GM18502 (cell line): ENCODE measurements at regions not wholly inside any gene's neighbourhood (a gene's known extent, or its start where the extent isn't known, plus 50 kb on each side); places are given as distances from the start of the nearest gene placed in this dataset.
A peak's percentile ranks its signal among the peaks of the same experiment; 100 is the strongest.
"Not testable (repeated sequence)": the region's sequence is repeated elsewhere in the genome, so short reads cannot be mapped to it uniquely, and the experiment has no call there.

Experiments
- ATAC-seq: cut with Tn5 transposase; IDR thresholded peaks from one replicate; pipeline ENCODE4 v1.9.1; 2021; ENCODE audit warnings: mild to moderate bottlenecking; ENCODE audit not compliant: unreplicated experiment, poor library complexity

DNA sequence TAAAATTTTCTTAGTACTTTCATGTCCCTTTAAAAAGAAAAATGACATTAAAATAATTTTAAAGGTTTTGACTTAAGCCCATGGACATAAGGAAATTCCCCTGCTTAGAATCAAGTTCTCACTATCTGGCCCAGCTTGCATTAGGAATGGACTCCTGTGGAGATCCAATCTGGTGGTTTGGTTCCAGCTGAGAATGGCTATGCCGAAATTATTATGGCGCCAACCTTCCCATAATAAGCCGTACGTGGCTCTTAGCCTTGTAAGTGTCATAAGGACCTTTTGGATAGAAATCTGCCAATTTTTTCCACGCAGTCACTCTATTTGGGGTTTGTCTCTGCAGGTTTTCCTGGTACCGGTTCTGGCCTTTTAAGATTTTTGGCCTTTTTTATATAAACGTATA lies 262.1 kb upstream of the MAF start:
- ATAC-seq, result no peak

DNA sequence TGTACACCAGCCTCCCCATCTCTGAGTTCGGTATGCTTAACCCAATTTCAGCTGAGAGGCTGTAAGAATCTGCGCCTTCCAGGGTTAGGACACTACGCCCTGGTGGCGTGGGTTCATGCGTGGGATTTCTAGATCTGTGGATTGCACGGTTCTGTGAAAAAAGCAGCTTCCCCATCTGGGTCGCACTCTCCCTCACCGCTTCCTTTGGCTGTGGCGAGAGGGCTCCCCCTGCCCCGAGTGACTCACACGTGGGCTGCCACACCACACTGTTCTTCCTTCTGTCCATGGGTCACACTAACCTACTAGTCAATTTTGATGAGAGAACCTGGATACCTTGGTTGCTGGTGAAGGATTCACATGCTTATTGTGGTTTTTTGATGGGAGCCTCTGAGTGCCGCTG lies 256.0 kb upstream of the MAF start:
- ATAC-seq, result no peak

DNA sequence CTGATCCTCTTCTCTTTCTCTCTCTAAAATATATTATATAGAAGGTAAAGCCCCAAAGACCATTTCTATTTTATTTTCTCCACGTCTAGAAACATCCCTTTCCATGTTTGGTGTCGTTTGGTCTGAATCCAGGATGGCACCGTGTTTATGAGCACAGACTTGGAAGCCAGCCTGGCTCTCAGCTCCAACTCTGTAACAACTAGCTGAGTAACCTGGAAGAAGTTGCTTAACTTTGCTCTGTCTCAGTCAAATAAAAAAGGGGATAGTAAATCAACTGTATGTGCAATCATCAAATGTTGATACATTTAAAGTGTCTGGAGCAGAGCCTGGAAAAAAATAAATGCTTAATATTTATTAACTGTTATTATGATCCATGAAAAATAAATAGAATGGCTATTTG lies 249.8 kb upstream of the MAF start:
- ATAC-seq, result no peak

DNA sequence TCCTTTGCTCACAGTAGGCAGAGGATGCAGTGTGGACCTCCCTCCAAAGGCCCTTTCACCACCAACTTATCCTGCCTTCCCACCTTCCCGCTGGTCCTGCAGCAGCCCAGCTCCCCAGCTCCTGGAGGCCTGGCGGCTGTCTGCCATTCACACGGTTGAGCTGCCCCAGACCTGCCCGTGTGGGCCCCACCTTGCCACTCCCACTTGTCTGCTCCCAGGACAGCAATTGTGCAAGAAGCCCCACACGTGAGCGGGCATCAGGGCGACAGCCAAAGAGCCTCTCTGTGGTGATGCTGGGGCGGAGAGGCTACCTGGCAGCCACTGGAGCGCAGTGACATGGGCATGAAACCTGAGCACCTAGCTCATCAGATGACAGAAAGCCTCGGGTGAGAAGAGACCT lies 248.6 kb upstream of the MAF start:
- no peak for ATAC-seq

DNA sequence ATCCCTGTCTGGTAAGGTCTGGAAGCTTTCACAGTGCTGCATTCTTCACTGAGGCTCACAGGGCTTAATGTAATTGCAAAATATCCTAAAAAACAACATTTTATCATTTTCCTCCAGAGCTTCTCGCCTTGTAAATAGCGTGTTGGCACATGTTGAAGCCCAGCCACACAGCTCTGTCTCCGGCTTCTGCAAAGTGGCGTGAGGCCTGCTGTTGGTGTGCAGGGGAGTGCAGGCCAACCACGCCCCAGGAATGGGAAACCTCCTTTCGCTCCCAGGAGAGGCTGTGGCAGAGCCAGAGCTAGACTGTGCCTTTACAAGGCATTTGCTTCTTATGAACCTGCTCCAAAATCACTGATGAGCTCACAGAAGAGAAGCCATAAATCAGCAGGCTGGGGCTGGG lies 248.2 kb upstream of the MAF start:
- no peak for ATAC-seq

DNA sequence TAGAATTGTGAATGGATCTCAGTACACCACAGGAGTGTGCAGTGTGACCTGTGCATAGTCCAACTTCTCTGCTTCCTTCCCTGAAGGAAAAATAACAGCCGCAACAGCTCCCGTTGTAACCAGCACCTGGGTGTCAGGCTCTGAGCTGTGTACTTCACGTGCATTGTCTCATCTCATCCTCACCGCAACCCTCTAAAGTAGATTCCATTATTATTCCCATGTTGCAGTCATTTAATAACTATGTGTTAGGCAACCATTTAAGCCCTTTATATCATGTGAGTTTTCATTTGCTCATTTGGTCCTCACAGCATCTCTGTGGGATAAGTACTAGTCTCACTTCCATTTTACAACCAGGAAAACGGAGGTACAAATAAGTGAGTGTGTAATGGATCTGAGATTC lies 247.0 kb upstream of the MAF start:
- ATAC-seq, result no peak

DNA sequence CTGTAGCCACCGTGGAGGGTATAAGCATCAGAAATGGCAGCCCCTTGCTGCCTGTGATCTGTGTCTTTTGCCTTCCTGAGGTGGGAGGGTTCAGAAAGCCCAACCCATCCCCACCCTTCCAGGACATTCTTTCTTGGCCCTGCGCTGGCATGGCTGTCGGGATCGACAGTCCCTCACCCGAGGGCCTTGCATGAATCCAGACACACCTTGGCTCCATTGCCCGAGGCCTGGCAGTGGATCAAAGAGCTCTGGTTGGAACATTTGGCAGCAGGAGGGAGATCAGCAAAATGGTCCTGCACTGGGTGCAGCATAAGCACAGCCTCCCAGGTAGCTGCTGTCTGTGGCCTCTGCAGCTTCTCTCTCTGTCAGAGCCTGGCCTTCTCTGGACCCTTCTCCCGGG lies 246.6 kb upstream of the MAF start:
- no peak for ATAC-seq

DNA sequence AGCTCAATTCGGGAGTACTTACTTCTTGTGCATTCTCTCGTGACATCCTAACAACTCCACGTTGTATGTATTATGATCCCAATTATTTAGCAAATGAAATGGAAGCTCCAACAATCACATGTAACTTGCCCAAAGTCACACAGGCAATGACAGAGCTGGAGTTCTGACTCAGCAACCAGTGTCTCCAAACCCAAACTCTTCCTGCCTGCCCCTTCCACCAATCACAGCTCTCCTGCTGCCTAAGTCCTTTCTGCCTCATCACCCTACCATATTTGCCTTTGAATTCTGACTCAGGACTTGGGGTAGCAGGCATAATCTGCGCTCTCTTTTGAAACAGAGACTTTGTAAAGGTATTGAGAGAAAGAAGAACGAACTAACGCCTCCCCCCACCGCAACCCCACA lies 245.2 kb upstream of the MAF start:
- ATAC-seq, result no peak

DNA sequence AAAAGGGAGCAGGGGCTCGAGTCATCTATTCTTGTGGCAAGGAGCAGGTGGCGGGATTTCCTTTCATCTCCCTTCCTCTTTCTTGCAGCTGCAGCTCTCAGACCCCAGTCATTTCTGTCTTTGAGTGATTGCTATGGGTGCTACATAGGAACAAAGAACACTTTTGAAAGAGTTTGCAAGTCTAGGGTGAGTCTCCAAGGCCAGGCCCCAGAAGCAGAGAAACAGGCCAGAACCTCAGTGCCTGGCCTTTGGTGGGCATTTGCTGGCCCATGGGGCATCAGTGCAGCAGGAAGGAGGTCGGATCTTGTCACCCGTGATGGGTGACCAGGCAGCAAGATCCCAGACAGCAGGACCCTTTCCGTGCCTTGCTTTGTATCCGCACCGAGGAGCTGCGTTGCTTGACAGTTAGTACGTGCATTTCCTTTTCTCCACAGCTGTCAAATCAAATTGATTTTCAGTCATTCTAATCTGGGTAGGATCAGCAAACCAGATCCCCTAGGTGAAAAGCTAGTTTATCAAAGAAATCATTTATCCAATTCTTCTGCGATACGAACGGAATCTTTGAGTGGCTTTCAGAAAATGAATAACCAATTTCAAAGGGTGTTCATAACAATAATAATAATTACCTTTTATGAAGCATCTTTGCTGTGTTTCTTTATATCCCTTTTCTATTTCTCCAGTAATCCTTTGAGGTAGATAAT lies 244.6 kb upstream of the MAF start:
- ATAC-seq, result peak; percentile 83

DNA sequence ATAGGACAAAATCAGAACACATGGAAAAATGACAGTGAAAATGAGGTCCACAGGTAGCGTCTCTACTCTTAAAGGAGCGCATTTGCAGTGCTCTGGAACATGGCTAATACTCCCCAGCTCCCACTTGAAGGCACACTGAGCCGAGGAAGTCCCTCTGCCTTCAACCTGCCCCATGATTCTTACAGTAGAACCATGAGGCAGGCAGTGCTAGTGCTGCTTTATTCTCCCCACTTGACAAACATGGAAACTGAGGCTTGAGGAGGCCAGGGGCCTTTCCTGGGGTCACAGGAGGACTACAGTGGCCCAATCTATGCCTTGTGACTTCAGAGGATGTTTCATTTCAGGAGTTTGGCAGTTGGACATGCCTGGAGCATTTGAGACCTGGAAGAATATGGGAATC lies 244.1 kb upstream of the MAF start:
- peak; percentile 4 for ATAC-seq

DNA sequence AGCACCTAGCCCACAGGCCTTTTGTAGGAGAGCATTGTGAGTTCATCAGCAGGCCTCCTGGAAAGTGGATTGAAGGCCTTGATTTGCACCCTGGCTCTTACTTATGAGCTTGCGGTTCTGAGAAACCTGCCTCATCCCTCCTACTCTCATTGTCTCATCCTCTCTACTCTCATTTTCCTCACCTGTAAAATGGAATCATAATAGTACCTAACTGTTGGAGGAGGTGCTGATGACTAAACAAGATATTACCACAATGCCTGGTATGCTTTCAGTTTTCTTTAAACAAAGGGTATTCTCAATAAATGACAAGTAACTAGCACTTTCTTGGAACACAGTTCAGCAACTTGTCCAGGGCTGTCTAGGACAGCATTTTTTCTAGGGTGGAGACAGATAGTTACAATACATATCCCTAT lies 243.1 kb upstream of the MAF start:
- peak; percentile 49 for ATAC-seq

DNA sequence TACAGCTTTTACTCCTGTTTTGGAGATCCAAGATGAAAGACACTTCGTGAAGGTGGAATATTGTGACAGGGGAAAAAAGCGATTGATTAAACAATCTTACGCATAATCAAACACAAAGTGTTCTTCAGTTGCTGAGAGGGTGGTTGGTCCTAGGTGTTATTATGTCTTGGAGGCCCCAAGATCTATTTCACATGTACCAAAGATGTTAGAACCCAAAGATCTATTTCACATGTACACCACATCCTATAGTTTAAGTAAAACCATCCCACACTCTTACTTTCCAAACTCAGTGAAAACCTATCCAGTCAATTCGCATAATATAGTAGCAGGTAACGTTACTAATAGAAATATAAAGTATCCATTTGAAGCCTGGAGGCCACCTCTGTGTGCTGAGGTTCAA lies 242.6 kb upstream of the MAF start:
- no peak for ATAC-seq

DNA sequence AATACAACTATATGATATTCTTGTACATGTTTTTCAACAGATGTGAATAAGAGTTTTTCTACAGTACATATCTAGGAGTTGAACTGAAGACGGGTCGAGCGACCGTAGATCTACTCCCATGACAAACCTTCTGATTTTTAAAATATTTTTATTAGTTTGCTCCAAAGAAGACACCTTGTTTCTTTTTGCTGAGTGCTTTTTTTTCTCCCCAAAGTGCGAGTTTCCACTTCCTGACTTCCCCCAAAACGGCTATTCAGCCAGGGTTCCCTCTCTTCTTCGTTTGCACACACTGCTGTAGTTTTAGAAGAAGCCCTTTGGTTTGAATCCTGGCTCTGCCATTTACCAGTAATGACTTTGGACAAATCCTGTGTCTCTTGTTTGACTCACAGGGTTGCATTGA lies 241.7 kb upstream of the MAF start:
- no peak for ATAC-seq

DNA sequence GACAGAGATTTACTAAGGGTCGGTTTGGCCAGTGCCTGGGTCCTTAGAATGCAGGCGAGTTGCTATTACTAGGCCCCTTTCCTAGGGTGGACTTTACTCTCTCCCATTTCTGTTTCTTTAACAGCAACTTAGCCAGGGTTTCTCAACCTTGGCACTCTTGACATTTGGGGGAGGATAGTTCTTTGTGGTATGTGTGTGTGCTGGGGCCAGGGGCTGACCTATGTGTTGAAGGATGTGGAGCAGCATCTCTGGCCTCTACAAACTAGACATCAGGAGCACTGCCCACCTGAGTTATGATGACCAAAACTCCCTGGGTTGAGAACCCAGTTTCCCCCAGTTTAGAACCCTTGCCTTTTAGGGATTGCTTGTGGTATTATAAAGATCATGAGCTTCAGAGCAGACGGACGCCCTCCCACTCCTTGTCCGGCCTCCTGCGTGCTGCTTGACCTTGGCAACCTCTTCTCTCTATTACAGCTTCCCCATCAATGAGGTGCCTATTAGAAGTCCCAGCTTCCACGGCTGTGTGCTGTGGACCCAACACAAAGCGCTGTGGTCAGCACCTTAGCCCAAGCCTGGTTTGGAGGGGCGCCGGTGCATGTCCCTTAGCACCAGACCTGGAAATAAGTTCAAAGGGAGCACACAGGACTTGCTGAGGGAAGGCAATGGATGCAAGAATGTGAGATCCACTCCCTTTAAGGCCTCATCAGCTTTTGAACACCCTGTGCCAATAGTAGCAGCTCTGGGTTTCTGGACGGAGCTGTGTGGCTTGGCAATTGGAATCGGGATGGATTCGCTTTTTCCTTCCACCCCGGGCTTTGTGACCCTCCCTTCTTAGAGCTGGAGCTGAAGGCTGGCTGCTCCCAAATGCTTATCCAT lies 239.2 kb upstream of the MAF start:
- ATAC-seq, result no peak

DNA sequence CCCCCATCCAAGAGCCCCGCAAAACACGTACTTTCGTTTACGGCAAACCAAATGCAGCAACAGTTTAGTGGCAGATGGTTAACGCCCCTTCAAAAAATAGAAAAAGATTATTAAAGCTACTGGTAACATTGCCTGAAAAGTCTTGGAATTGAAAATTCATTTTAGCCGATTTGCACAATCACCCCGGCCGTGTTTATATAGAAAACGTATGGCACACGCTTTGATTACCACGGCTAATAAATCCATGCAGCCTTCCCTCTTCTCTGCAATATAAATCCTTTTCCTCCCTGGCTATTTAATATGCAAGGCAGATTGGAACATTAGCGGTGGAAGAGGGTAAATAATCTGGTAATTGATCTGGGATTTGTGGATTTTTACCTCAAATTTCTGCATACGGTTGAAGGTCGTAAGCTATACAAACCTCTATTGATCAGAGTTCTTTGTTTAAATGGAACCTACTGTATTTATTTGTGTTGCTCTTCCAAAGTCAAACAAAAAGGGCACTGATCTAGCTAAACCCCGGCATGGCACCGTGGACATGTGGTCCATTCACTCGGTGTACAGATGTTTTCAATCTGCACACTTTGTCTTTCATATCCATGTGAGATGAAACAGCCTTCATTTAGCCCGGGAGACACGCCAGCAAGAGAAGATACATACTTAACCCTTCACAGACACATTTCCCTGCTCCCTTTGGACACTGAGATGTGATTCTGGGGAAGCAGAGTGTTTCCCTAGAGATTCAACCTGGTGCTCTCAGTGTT lies 238.1 kb upstream of the MAF start:
- ATAC-seq, result no peak

DNA sequence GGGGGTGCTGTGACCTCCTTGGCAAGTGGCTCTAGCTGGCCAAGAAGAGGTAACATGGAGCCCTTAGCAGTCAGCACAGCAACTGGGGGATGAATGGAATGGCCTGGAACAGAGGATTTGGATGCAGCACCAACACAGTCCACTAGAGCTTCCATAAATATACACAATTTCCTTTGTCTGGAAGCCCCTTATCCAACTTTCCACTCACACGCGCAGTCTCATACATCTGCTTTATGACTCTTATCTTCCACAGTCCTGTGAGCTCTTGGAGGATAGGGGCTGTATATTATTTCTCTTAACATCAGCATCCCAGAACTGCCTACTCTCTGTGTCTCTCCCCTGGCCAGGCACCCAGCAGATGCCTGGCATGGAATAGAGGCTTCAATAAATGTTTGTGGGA lies 235.6 kb upstream of the MAF start:
- ATAC-seq, result no peak

DNA sequence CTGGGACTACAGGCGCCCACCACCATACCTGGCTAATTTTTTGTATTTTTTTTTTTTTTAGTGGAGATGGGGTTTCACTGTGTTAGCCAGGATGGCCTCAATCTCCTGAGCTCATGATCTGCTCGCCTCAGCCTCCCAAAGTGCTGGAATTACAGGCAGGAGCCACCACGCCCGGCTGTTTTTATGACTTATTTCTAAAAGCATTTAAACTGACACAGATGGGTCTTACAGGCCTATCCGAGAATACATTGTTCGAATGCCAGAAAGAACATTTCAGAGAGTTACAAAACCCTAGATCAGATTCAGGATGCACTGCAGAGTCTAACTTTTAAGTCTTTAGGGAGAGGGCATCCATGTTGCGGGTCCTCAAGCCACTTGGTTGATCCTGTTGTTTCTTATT lies 234.7 kb upstream of the MAF start:
- no peak for ATAC-seq

DNA sequence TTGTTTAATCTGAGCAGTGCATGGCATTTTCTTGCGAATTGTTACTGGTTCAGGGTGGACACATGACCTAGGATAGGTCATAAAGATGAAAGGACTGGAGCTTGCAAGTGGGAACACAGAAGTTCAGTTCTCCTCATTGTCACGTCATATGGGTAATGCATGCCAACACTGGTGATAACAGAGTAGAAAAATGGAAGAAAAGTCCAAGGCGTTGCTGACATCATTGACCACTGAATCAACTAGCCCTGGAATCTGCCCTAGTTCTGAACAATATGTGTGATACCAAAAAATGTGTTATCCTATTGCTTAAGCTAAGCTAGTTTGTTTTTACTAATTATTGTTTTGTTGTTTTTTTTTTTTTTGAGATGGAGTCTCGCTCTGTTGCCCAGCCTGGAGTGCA lies 234.2 kb upstream of the MAF start:
- ATAC-seq, result no peak

DNA sequence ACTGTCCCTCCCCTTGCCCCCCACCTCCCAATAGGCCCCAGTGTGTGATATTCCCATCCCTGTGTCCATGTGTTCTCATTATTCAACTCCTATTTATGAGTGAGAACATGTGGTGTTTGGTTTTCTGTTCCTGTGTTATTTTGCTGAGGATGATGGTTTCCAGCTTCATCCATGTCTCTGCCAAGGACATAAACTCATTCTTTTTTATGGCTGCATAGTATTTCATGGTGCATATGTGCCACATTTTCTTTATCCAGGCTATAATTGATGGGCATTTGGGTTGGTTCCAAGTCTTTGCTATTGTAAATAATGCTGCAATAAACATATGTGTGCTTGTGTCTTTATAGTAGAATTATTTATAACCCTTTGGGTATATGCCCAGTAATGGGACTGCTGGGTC lies 233.5 kb upstream of the MAF start:
- ATAC-seq, result not testable (repeated sequence)

DNA sequence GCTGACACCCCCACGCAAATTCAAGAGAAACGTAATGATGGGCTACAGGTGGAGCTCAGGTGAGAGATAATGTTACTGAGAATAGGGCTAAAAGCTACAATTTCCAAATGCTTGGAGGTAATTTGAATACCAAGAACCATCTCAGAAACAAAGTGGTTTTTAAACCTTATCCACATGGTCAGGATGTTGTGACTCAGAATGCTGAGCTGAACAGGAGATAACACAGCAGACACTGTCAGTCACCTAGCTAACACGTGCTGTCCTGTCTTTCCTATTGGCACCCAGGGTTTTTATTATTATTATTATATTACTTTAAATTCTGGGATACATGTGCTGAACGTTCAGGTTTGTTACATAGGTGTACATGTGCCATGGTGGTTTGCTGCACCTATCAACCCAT lies 233.0 kb upstream of the MAF start:
- ATAC-seq, result no peak
